Karpas-422 (cell line): ENCODE measurements at regions not wholly inside any gene's neighbourhood (a gene's known extent, or its start where the extent isn't known, plus 50 kb on each side); places are given as distances from the start of the nearest gene placed in this dataset.
"Not testable (repeated sequence)": the region's sequence is repeated elsewhere in the genome, so short reads cannot be mapped to it uniquely, and the experiment has no call there.

Experiments used
- DNase-seq: peaks from one replicate; pipeline ENCODE4 v3.0.0-alpha.2; 2015
- H2AFZ ChIP-seq: fragments of 200-600 bp; sonication (generic); 2 replicates; pipeline ENCODE4 v1.6.1; 2014; ENCODE audit warnings: antibody characterized with exemption, low read length, mixed read lengths
- H3K27ac ChIP-seq: fragments of 200-600 bp; sonication (generic); 2 replicates; pipeline ENCODE4 v1.5.1; 2014; ENCODE audit warnings: mild to moderate bottlenecking, low read length, moderate library complexity
- H3K27me3 ChIP-seq: fragments of 200-600 bp; sonication (generic); 2 replicates; pipeline ENCODE4 v1.6.1; 2014; ENCODE audit warnings: low read length, mixed read lengths
- H3K36me3 ChIP-seq: fragments of 200-600 bp; sonication (generic); 2 replicates; pipeline ENCODE4 v1.6.1; 2014; ENCODE audit warnings: low read length, mixed read lengths; ENCODE audit not compliant: insufficient read depth
- H3K4me1 ChIP-seq: fragments of 200-600 bp; sonication (generic); 2 replicates; pipeline ENCODE4 v1.6.1; 2014; ENCODE audit warnings: mild to moderate bottlenecking, low read length, mixed read lengths
- H3K4me2 ChIP-seq: fragments of 200-600 bp; sonication (generic); 2 replicates; pipeline ENCODE4 v1.6.1; 2014; ENCODE audit warnings: low read length, low read depth, mild to moderate bottlenecking; ENCODE audit not compliant: poor library complexity, severe bottlenecking
- H3K4me3 ChIP-seq: fragments of 200-600 bp; sonication (generic); 2 replicates; pipeline ENCODE4 v1.5.1; 2014; ENCODE audit warnings: mild to moderate bottlenecking, antibody characterized with exemption, low read length, mixed read lengths
- H3K79me2 ChIP-seq: fragments of 200-600 bp; sonication (generic); 2 replicates; pipeline ENCODE4 v1.6.1; 2014; ENCODE audit warnings: mild to moderate bottlenecking, low read length, mixed read lengths
- H3K9ac ChIP-seq: fragments of 200-600 bp; sonication (generic); 2 replicates; pipeline ENCODE4 v1.6.0; 2014; ENCODE audit warnings: low read length
- H3K9me2 ChIP-seq: fragments of 200-600 bp; sonication (generic), shearing (Covaris generic); replicated peaks from 2 replicates; pipeline ENCODE4 v1.6.0; 2014; ENCODE audit warnings: mild to moderate bottlenecking, low read length, moderate library complexity; ENCODE audit not compliant: insufficient read depth
- H3K9me3 ChIP-seq: fragments of 300-700, 200-600 bp; sonication (generic); 2 replicates; pipeline ENCODE4 v1.6.1; 2014; ENCODE audit warnings: low read length, mixed read lengths
- H4K20me1 ChIP-seq: fragments of 200-600 bp; sonication (generic); 2 replicates; pipeline ENCODE4 v1.6.1; 2014; ENCODE audit warnings: mild to moderate bottlenecking, antibody characterized with exemption, low read length, low read depth; ENCODE audit not compliant: insufficient read depth

- Histone ChIP-seq H3K79me2 (no peaks in the 10 kb centered on the region), H3K36me3 (no peaks in the 10 kb centered on the region), H3K4me1 (no peaks in the 10 kb centered on the region), H3K4me2 (no peak overlapping the region), H3K27ac (no peak overlapping the region), H4K20me1 (no peaks in the 10 kb centered on the region), H3K27me3 (no peaks in the 10 kb centered on the region), H3K9ac (no peak overlapping the region), H2AFZ (no peak overlapping the region), H3K4me3 (no peak overlapping the region), H3K9me3 (no peaks in the 10 kb centered on the region), H3K9me2 (no peaks in the 10 kb centered on the region)
- no peak for DNase-seq
Observed at GRCh38 chr10:35940141-35941041, 298.3 kb upstream of the FZD8 start.

- no peak overlapping the region for H2AFZ ChIP-seq
- no peaks in the 10 kb centered on the region for H4K20me1 ChIP-seq
- H3K79me2 ChIP-seq: no peaks in the 10 kb centered on the region
- DNase-seq: no peak
- H3K27me3 ChIP-seq: no peaks in the 10 kb centered on the region
- H3K9me3 ChIP-seq: no peaks in the 10 kb centered on the region
- no peaks in the 10 kb centered on the region for H3K4me1 ChIP-seq
- H3K4me2 ChIP-seq: no peak overlapping the region
- H3K36me3 ChIP-seq: no peaks in the 10 kb centered on the region
- H3K9ac ChIP-seq: no peak overlapping the region
- no peaks in the 10 kb centered on the region for H3K9me2 ChIP-seq
- no peak overlapping the region for H3K27ac ChIP-seq
- H3K4me3 ChIP-seq: no peak overlapping the region
Observed at GRCh38 chr10:35938160-35938559, 296.1 kb upstream of the FZD8 start.

DNA sequence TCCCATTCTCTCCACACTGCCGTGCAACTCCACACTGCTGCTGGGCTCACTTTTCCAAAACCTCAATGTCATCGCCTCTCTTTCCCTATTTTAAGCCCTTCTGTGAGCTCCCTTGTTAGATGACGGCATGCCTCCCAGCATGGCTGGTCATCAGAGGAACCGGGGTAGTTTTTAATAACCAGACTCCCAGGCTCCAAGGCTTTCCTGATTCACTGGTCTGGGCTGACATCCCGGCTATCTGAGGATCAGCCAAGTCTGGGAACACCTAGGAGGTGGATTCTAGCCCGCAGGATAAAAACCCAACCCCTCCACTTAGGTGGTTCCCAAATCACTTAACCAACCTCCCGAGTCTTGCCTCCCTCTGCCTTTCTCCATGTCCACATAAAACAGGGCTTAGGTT lies 295.4 kb upstream of the FZD8 start:
- Histone ChIP-seq H3K79me2 (no peaks in the 10 kb centered on the region), H3K27me3 (no peaks in the 10 kb centered on the region), H3K4me1 (no peaks in the 10 kb centered on the region), H3K4me2 (no peak overlapping the region), H4K20me1 (no peaks in the 10 kb centered on the region), H3K9me3 (no peaks in the 10 kb centered on the region), H3K27ac (no peak overlapping the region), H3K4me3 (no peak overlapping the region), H3K36me3 (no peaks in the 10 kb centered on the region), H3K9me2 (no peaks in the 10 kb centered on the region), H2AFZ (no peak overlapping the region), H3K9ac (no peak overlapping the region)
- no peak for DNase-seq

DNA sequence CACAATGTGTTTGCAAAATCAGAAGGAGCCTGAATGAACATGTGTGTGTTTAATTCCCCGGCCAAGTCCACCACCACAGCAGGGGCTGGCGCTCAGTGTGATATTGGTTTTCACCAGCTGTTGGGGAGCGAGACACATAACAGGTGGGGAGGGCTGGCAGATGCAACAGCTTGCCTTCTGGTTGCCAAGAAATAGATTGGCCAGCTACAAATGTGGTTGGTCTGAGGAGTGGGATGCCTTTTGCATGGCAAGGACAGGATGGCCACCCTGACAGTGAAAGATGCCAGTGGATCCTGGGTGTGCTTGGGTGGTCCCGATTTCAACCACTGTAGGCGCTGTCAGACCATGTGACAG lies 292.5 kb upstream of the FZD8 start:
- Histone ChIP-seq H3K9me2 (no peaks in the 10 kb centered on the region), H3K9ac (no peak overlapping the region), H3K4me2 (no peak overlapping the region), H3K36me3 (no peaks in the 10 kb centered on the region), H3K27ac (no peak overlapping the region), H3K79me2 (no peaks in the 10 kb centered on the region), H3K9me3 (no peaks in the 10 kb centered on the region), H3K4me3 (no peak overlapping the region), H4K20me1 (no peaks in the 10 kb centered on the region), H3K27me3 (no peaks in the 10 kb centered on the region), H2AFZ (no peak overlapping the region), H3K4me1 (no peaks in the 10 kb centered on the region)
- no peak for DNase-seq

GRCh38 chr10:35933940-35934641 lies 292.0 kb upstream of the FZD8 start:
- Histone ChIP-seq H2AFZ (no peak overlapping the region), H3K36me3 (no peaks in the 10 kb centered on the region), H4K20me1 (no peaks in the 10 kb centered on the region), H3K27ac (no peak overlapping the region), H3K4me1 (no peaks in the 10 kb centered on the region), H3K9ac (no peak overlapping the region), H3K9me3 (no peaks in the 10 kb centered on the region), H3K4me3 (no peak overlapping the region), H3K27me3 (no peaks in the 10 kb centered on the region), H3K9me2 (no peaks in the 10 kb centered on the region), H3K79me2 (no peaks in the 10 kb centered on the region), H3K4me2 (no peak overlapping the region)
- DNase-seq: no peak

DNA sequence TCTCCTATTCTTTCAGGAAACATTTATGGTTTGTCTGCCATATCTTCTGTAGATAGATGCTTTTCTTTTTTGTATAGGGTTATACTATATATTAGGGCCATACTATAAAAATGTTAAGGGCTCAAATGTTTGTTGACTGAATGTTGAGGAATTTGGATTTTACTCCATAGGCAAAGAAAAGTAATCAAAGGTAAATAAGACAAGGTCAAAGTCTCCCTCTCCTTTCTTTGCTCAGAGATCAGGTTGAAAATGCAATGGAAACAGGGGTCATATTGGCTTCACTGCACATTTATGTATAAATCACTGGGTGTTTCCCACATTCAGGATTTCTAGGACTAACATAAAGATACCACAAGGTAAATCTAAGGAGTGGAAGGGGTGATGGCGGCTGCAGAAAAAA lies 291.4 kb upstream of the FZD8 start:
- Histone ChIP-seq H3K9me3 (no peaks in the 10 kb centered on the region), H3K4me1 (no peaks in the 10 kb centered on the region), H3K27me3 (no peaks in the 10 kb centered on the region), H3K4me3 (no peak overlapping the region), H3K9ac (no peak overlapping the region), H4K20me1 (no peaks in the 10 kb centered on the region), H3K36me3 (no peaks in the 10 kb centered on the region), H3K27ac (no peak overlapping the region), H2AFZ (no peak overlapping the region), H3K4me2 (no peak overlapping the region), H3K9me2 (no peaks in the 10 kb centered on the region), H3K79me2 (no peaks in the 10 kb centered on the region)
- DNase-seq: no peak

- H3K9me3 ChIP-seq, H3K9me2 ChIP-seq, H3K4me3 ChIP-seq, H3K27ac ChIP-seq, H3K79me2 ChIP-seq, H2AFZ ChIP-seq, H3K4me2 ChIP-seq, H3K4me1 ChIP-seq, H3K36me3 ChIP-seq, H3K27me3 ChIP-seq, DNase-seq, H4K20me1 ChIP-seq, H3K9ac ChIP-seq: not testable (repeated sequence)
Observed at GRCh38 chr10:35929962-35930361, 287.9 kb upstream of the FZD8 start.

DNA sequence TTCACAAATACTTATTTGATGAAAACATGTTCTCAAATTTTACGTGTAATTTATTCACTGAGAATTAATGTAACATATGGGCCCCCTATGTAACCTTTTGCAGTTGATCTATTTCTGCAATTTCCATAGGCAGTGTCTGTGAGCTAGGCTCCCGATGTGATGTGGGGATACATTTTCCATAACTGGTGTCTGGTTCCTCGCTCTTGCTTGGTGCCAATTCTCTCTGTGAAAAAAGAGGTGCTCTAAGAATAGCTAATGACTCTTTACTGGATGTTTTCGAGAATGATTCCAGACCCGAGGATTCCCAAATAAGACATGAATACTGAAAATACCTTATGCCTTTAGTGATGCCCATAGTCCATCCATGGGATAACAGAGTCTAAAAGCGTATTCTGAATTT lies 286.7 kb upstream of the FZD8 start:
- no peak overlapping the region for H3K4me2 ChIP-seq
- no peak for DNase-seq
- H3K36me3 ChIP-seq: no peaks in the 10 kb centered on the region
- H3K27me3 ChIP-seq: no peaks in the 10 kb centered on the region
- no peaks in the 10 kb centered on the region for H3K9me2 ChIP-seq
- no peak overlapping the region for H3K9ac ChIP-seq
- no peaks in the 10 kb centered on the region for H3K79me2 ChIP-seq
- H3K4me3 ChIP-seq: no peak overlapping the region
- H3K27ac ChIP-seq: no peak overlapping the region
- no peak overlapping the region for H2AFZ ChIP-seq
- no peaks in the 10 kb centered on the region for H4K20me1 ChIP-seq
- no peaks in the 10 kb centered on the region for H3K4me1 ChIP-seq
- no peaks in the 10 kb centered on the region for H3K9me3 ChIP-seq
